ENCODE measurements at regions not wholly inside any gene's neighbourhood (a gene's known extent, or its start where the extent isn't known, plus 50 kb on each side); places are given as distances from the start of the nearest gene placed in this dataset.

- H3K4me3 ChIP-seq (ENCODE audit: low read depth, low read length), result no peak overlapping the region
- TF ChIP-seq CTCF (IDR thresholded peaks at IDR 0.05; ENCODE audit: borderline replicate concordance, insufficient read depth, low read depth, low read length), result no peak
These were observed 148.9 kb downstream of the GLUL start for GRCh38 chr1:182242641-182243040.

- H3K4me3 ChIP-seq (ENCODE audit: low read depth, low read length), result no peak overlapping the region
- TF ChIP-seq CTCF (IDR thresholded peaks at IDR 0.05; ENCODE audit: borderline replicate concordance, insufficient read depth, low read depth, low read length), result no peak
These were observed 151.5 kb downstream of the GLUL start for GRCh38 chr1:182240085-182240484.

- TF ChIP-seq CTCF (IDR thresholded peaks at IDR 0.05; ENCODE audit: borderline replicate concordance, insufficient read depth, low read depth, low read length), result no peak
- no peak overlapping the region for H3K4me3 ChIP-seq (ENCODE audit: low read depth, low read length)
These were observed 153.2 kb downstream of the GLUL start for GRCh38 chr1:182238421-182238820.

- TF ChIP-seq CTCF (IDR thresholded peaks at IDR 0.05; ENCODE audit: borderline replicate concordance, insufficient read depth, low read depth, low read length), result no peak
These were observed 154.3 kb downstream of the GLUL start for GRCh38 chr1:182237329-182237728.

GRCh38 chr1:182236651-182237077 lies 154.9 kb downstream of the GLUL start:
- no peak for TF ChIP-seq CTCF (IDR thresholded peaks at IDR 0.05; ENCODE audit: borderline replicate concordance, insufficient read depth, low read depth, low read length)
- no peak overlapping the region for H3K4me3 ChIP-seq (ENCODE audit: low read depth, low read length)

More at GRCh38 chr1:182237329-182237728, 154.3 kb downstream of the GLUL start:
- no peak overlapping the region for H3K4me3 ChIP-seq (ENCODE audit: low read depth, low read length)

- TF ChIP-seq CTCF (IDR thresholded peaks at IDR 0.05; ENCODE audit: borderline replicate concordance, insufficient read depth, low read depth, low read length), result no peak
- no peak overlapping the region for H3K4me3 ChIP-seq (ENCODE audit: low read depth, low read length)
These were observed 155.5 kb downstream of the GLUL start for GRCh38 chr1:182235952-182236650.

GRCh38 chr1:182235604-182235951 lies 156.0 kb downstream of the GLUL start:
- H3K4me3 ChIP-seq (ENCODE audit: low read depth, low read length), result no peak overlapping the region
- TF ChIP-seq CTCF (IDR thresholded peaks at IDR 0.05; ENCODE audit: borderline replicate concordance, insufficient read depth, low read depth, low read length), result no peak

All from GM12875 (cell line).